BJ (cell line): ENCODE measurements at regions not wholly inside any gene's neighbourhood (a gene's known extent, or its start where the extent isn't known, plus 50 kb on each side); places are given as distances from the start of the nearest gene placed in this dataset.

Experiments
- CTCF ChIA-PET: fragments of 350-600 bp; formaldehyde crosslinking; extraction: SDS; loops from one replicate; lab custom pipeline; 2021; ENCODE audit warnings: antibody characterized with exemption, inconsistent platforms; lab: Yijun Ruan, JAX
- POLR2A ChIA-PET: fragments of 300-600 bp; sonication (Branson Sonifier 250); formaldehyde crosslinking; extraction: SDS; loops from one replicate; lab custom pipeline; 2021; ENCODE audit warnings: antibody characterized with exemption; lab: Charles Lee
- DNase-seq: peaks from one replicate; pipeline ENCODE4 v3.0.0-alpha.2; 2011; ENCODE audit warnings: low read depth
- H3K27me3 ChIP-seq: 2 replicates; pipeline ENCODE4 v1.6.0; 2011; ENCODE audit warnings: low read length; ENCODE audit not compliant: control insufficient read depth, insufficient read depth
- H3K36me3 ChIP-seq: 2 replicates; pipeline ENCODE4 v1.5.1; 2011; ENCODE audit warnings: low read length; ENCODE audit not compliant: control insufficient read depth, insufficient read depth
- H3K4me3 ChIP-seq: 2 replicates; pipeline ENCODE4 v1.5.1; 2011; ENCODE audit warnings: low read depth, mild to moderate bottlenecking, control low read depth, low read length
- CTCF ChIP-seq: IDR thresholded peaks from 2 replicates; pipeline ENCODE4 v1.5.1; 2011; ENCODE audit warnings: low read depth, mild to moderate bottlenecking, control low read depth, inconsistent platforms, low read length, moderate library complexity; ENCODE audit not compliant: insufficient read depth

- no peak for DNase-seq
- Histone ChIP-seq H3K36me3 (no peaks in the 10 kb centered on the region), H3K27me3 (no peaks in the 10 kb centered on the region), H3K4me3 (no peak overlapping the region)
- ChIA-PET POLR2A (no interaction called here), CTCF (interaction anchor here (1.3 kb wide), 1 partner anchor 33 kb away, joined by 3 read pairs; no protein-coding TSS in a partner anchor)
- TF ChIP-seq CTCF, result no peak
These were observed 810.3 kb upstream of the ACO1 start for GRCh38 chr9:31574006-31574765.

GRCh38 chr9:31582071-31582470 is 802.4 kb upstream of the ACO1 start:
- ChIA-PET CTCF (no interaction called here), POLR2A (no interaction called here)

GRCh38 chr9:31582561-31582960 is 801.9 kb upstream of the ACO1 start:
- no peak overlapping the region for H3K4me3 ChIP-seq
- no peaks in the 10 kb centered on the region for H3K27me3 ChIP-seq
- H3K36me3 ChIP-seq, result no peaks in the 10 kb centered on the region
- ChIA-PET CTCF (no interaction called here), POLR2A (no interaction called here)
- DNase-seq, result no peak
- TF ChIP-seq CTCF, result no peak

More at GRCh38 chr9:31582071-31582470, 802.4 kb upstream of the ACO1 start:
- Histone ChIP-seq H3K27me3 (no peaks in the 10 kb centered on the region), H3K4me3 (no peak overlapping the region), H3K36me3 (no peaks in the 10 kb centered on the region)
- DNase-seq, result no peak
- TF ChIP-seq CTCF, result no peak

GRCh38 chr9:31585158-31585557 is 799.3 kb upstream of the ACO1 start:
- no peak for TF ChIP-seq CTCF
- CTCF ChIA-PET, result no interaction called here
- POLR2A ChIA-PET, result no interaction called here
- no peak overlapping the region for H3K4me3 ChIP-seq
- no peaks in the 10 kb centered on the region for H3K27me3 ChIP-seq
- DNase-seq, result no peak
- H3K36me3 ChIP-seq, result no peaks in the 10 kb centered on the region

GRCh38 chr9:31587146-31587545 is 797.3 kb upstream of the ACO1 start:
- ChIA-PET POLR2A (no interaction called here), CTCF (no interaction called here)
- Histone ChIP-seq H3K36me3 (no peaks in the 10 kb centered on the region), H3K27me3 (no peaks in the 10 kb centered on the region), H3K4me3 (no peak overlapping the region)
- DNase-seq, result no peak
- TF ChIP-seq CTCF, result no peak
